ENCODE measurements at regions not wholly inside any gene's neighbourhood (a gene's known extent, or its start where the extent isn't known, plus 50 kb on each side); places are given as distances from the start of the nearest gene placed in this dataset.

DNA sequence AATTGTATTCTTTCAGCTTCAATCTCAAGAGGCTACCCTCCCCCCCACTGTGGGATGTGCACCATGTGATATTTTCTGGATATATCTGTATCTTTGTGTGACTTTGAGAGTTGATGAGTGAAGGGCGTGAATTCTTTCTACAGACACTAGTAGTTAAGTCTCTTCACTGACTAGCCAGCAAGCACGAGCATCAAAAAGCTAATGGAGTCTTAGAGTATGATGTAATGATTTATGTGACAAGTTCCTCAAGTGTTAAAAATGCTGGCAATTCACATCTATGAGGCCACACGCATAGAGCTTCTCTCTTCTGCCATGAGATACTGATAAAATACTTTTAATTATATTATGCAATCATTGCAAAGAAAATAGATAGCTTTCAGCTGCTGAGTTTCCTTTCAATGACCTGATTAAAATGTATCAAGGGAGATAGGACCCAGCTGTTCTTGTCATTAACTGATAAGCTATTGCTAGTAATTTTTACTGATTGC lies 304.8 kb downstream of the TRIB2 start:
- no peak for DNase-seq

DNA sequence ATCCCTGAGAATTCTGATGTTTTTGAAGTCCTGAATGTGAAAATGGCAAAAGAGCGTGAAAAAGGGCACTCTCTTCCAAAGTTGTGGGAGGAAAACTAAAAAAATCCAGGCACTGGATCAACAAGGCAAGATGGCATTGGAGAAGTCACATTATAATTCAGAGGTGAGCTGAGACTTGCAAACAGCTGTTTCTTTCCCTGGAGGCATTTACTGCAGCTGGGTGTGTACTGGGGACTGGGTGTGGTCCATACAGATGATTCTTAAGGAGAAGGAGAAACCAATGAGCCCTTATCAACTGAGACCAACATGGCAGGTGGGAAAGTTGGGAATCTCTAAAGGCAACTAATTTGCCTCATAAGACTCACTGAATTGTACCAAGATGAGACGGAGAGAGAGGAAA lies 313.9 kb downstream of the TRIB2 start:
- no peak for DNase-seq

GRCh38 chr2:13034861-13035260 lies 318.1 kb downstream of the TRIB2 start:
- no peak for DNase-seq

DNA sequence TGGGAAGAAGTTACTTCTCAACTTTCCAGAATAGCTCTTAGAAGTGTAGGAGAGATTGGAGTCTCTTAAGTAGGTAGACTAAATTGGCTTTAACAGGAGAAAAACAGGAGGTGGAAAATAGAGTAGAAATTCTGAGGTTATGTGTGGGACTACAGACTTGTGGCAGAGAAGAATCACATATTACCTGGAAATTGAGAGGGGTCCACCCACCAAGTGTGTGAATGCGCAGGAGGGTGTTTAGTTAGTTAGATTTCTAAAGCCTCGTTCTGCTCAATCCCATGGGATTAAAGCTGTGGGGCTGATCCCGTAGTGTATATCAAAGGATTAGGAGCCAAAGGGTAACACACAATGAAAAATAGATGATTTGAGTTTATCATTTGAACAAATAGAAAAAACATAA lies 319.1 kb downstream of the TRIB2 start:
- no peak for DNase-seq

- no peak for DNase-seq
These were observed 323.3 kb downstream of the TRIB2 start for GRCh38 chr2:13040043-13040442.

DNA sequence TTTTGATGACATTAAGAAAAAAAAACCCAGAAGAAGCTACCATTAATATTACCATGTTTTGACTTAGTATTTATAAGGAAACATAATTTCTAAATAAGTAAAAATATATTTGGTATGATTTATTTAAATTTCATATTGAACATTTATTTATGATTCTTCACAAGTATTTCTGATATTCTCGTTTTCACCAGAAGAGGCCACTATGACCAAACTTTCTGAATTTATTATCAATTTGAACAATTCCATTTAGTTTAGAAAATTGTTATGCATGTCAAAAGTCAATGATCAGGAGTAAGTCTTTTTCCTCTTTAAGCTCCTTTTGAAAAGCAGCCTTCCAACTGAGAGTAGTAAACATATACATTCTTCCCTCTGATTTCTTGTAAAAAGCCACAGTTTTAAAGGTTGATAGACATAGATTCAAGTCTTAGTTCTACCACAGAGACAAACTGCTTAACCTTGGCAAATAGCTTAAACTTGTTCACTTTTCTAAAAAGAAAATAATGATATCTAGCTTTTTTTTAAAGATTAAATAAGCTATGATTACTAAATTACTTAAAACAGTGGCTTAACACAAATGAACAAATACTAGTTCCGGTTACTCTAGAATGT lies 329.9 kb downstream of the TRIB2 start:
- DNase-seq = no peak

DNA sequence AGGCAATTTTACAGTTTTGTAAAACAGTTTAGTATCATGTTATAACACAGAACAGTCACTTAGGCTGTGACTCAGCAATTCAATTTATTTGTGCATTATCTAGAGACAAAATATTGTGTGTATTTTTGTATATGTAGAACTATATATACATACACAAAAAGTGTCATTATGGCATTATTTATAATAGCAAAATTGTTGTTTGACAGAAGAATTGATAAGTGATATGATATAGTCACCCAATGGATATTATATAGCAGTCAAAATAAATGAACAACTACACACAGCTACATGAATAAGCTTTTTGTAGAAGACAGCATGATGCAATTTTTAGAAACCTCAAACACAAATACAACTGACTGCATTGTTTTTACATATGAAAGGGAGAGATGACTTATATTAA lies 334.0 kb downstream of the TRIB2 start:
- no peak for DNase-seq

- no peak for DNase-seq
These were observed 335.8 kb downstream of the TRIB2 start for GRCh38 chr2:13052547-13052946.

DNA sequence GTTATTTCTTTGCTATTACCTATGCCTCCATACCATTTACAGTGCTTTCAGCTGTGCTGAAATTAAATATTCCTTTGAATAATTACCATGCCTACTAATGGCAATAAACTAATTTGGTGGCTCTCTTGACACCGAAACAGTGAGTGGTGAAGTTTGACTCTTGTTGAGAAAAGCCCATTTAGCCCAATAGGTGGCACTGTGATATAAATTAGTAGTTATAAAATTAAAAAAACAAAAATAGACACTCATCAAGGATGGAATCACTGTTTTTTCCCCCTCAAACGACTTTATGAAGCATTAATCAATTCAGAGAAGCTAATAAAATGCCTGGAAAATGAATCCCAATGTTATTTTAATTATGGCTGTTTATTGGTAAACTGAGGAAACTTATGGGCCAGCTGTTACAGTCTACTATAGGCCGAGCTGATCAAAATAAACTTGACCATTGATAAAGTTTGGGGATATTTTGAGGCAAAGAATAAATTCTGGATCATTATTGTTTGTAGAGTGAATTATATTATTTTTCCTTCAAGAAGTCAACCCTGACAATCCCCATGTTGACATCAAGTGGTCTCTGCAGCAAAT lies 339.6 kb downstream of the TRIB2 start:
- no peak for DNase-seq

DNA sequence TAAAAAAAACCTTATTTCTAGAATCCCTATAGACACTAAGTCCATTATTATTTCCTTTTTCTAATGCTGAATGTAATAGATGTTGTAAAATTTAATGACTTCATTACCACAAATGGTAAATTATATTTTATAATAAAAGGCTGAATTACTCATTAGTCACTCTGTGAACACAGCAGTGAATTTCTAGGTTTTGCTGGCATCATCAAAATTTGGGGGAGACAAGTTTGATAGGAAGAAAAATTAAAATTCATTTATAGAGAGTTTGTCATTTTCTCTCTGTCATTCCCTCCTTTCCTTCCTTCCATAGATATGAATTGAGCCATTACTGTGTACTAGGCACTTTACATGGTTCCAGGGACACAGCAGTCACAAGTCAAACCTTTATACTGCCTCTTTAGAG lies 340.9 kb downstream of the TRIB2 start:
- no peak for DNase-seq

DNA sequence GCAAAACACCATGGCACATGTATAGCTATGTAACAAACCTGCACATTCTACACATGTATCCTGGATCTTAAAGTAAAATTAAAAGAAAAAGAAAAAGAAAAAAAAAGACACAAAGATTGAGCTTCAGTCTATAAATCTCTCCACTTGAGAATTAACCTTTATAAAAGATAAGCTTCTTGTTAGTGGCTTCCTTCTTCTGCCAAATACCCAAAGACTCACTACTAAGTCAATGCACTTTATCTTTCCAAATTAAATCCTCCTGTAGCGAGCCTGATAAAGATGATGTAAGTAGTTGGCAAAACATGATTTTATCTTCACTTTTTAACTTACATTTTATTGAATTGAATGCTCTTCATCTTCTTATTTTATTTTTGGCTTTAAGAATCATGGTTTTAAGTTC lies 349.9 kb downstream of the TRIB2 start:
- DNase-seq = no peak

GRCh38 chr2:13067508-13067907 lies 350.8 kb downstream of the TRIB2 start:
- no peak for DNase-seq

DNA sequence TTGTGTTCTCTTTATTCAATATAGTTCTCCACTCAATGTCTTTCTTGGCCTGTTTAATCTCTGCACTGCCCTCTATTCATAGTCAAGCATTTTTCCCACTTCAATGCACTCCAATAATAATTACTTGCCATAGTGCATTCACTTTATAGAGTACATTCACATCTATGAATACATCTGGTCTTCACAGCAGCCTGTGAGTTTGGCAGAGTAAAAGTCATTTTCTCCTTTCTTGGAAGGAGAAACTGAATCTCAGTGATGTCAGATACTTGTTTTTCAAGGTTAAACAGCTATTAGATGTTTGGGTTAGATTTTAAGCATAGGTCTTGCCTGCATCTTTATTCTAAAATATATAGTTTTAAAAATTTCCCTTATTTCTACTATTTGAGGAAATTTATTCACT lies 373.2 kb downstream of the TRIB2 start:
- DNase-seq = no peak

DNA sequence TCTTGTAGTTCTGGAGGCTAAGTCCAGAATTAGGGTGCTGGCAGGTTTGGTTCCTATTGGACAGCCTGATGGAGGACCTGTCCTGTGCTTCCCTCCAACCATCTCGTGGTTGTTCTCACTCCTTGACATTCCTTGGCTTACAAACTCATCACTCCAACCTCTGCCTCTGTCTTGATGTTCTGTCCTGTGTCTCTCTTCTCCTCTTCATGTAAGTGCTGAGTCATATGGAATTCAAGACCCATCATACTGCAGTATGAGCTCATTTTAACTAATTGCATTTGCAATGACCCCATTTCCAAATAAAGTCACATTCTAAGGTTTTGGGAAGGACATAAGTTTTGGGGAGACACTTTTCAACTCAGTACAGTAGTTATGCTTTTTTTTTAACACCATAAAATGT lies 374.7 kb downstream of the TRIB2 start:
- no peak for DNase-seq

DNA sequence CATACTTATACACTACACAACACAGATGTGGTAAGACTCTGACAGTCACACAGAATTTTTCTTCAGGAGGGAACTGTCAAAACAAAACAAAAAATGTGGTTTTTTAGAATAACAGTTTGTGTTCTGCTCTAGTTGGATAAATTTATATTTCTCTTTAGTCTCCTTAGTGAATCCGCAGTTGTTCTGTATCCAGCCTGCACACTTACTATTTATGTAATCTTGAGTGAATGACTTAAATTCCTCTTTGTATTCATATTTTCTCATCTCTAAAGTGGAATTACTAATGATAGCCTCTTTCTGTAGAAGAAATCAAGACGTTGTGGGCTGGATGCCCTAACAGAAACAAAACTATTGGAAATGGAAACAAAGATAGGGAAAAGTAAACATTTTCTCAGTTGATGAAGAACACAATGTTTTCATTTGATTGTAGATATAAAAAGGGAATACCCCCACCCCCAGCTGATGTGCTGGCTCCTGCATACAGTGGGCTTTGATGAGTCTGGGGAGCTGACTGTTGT lies 375.2 kb downstream of the TRIB2 start:
- no peak for DNase-seq

GRCh38 chr2:13093416-13093991 lies 376.8 kb downstream of the TRIB2 start:
- no peak for DNase-seq

DNA sequence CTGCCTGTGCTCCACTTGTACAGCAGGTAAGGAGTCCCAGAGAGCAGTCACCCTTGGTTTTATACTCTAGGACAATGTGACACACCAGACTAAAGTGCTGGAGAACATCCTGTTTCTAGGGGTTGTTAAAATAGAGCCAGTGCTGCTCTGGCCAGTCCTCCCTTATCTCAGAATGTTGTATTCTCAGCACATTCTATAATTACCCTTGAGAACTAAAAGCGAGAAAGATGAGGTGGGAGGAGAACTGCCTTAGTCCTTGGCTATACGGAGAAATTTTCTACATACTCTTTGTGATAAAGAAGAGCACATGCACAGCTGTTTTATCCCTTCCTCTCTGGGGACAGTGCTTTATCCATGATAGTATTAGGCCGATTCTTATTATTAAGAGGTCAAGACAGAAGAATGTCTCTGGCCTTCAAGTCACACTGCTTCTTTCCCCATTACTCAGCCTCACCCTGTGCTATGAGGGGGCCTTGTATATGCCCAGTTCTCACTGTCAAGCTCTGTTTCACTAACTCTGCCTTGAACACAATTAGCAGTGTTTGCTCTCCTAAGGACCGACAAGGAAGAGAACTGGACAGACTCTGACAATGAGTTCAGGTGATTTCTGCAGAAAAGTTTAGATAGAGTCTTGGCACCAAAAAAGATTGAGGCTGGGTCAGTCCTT lies 385.8 kb downstream of the TRIB2 start:
- no peak for DNase-seq

DNA sequence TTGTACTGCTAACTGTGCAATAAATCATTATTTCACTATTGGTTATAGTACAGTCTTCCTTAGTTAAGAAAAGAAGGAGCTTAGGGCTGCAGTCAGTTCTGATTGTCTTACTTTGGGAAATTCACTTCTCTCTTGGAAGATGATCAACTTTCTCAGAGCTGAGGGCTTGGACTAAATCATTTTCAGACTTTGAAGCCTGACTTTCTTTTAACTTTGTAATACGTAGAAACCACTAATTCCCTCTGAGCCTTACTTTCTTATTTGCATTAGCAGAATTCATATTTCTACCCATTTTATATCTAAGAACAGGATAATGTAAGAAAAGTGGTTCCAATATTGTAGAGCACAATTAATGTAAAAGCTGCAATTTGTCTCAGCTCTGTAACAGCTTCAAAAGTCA lies 386.4 kb downstream of the TRIB2 start:
- no peak for DNase-seq

- no peak for DNase-seq
These were observed 387.2 kb downstream of the TRIB2 start for GRCh38 chr2:13103778-13104493.

DNA sequence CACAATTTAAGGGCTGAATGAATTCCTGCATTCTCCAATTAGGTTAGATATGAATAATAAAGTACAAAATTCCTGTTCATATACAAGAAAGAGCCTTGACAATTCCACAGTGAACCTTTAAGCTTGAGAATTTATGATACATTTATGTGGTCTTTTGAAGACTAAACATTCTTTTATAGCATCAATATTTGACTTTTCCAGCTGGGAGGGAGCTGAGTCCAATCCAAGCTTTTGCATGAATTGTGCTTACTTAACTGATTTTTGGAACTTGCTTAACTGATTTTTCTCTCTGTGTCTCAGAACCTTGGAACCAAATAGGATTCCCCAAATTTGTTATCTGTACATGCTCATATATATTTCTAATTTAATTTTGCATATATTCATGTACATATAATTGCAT lies 388.0 kb downstream of the TRIB2 start:
- no peak for DNase-seq

- DNase-seq = no peak
These were observed 389.6 kb downstream of the TRIB2 start for GRCh38 chr2:13106302-13106701.

DNA sequence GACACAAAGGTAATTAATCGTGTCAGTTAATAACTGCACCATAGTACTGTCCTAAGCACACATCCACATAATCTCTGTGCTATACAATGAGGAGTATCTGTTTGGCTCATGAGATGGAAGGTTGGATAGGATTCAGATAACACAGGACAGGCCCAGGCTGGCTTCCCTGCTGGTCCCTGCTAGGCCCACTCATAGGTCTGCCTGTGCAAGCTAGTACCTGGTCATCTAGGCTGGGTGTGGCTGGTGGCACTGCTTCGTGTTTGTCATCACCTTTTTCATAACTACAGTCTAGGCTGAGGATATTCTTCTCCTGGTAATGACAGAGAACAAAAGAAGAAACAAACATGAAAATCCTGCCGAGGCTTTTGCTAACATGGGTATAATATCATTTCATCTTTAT lies 392.8 kb downstream of the TRIB2 start:
- no peak for DNase-seq

- no peak for DNase-seq
These were observed 394.1 kb downstream of the TRIB2 start for GRCh38 chr2:13110825-13111224.
